Stomach (tissue), 8 donors: ENCODE measurements at regions not wholly inside any gene's neighbourhood (a gene's known extent, or its start where the extent isn't known, plus 50 kb on each side); places are given as distances from the start of the nearest gene placed in this dataset.

ENCODE experiments used
- DNase-seq, 2 donors: peaks; one replicate each; pipeline versions ENCODE4 v3.0.0 to v3.0.0-alpha.2; 2013 to 2019
- H3K27ac ChIP-seq, 5 donors: fragments of 200-600 bp in 4 of 5; sonication (generic) in 4 of 5; one replicate each; pipeline ENCODE4 v1.5.1; 2013 to 2019; ENCODE audit warnings: mild to moderate bottlenecking in 1 of 5, moderate library complexity in 1 of 5
- H3K27me3 ChIP-seq, 3 donors: fragments of 200-600 bp; sonication (generic); one replicate each; pipeline ENCODE4 v1.5.1; 2017 to 2019; ENCODE audit warnings: mixed run types in 1 of 3
- H3K36me3 ChIP-seq, 4 donors: fragments of 200-600 bp; sonication (generic); 1 replicate in 3 of 4; 2 replicates in 1 of 4; pipeline ENCODE4 v1.5.1; 2016 to 2019
- H3K4me1 ChIP-seq, 4 donors: fragments of 200-600 bp; sonication (generic); one replicate each; pipeline ENCODE4 v1.5.1; 2016 to 2019
- H3K4me3 ChIP-seq, 4 donors: fragments of 200-600 bp; sonication (generic) in 3 of 4; one replicate each; pipeline ENCODE4 v1.5.1; 2016 to 2019; ENCODE audit warnings: mild to moderate bottlenecking in 1 of 4
- H3K9me3 ChIP-seq, 4 donors: fragments of 200-600 bp; sonication (generic); one replicate each; pipeline ENCODE4 v1.5.1; 2016 to 2019
- CTCF ChIP-seq, 7 experiments: fragments of 450-650 bp in 4 of 7; fragments of 200-600 bp in 3 of 7; sonication (generic) in 3 of 7; IDR thresholded peaks; one replicate each; pipeline ENCODE4 v1.5.1; 2016 to 2019; ENCODE audit warnings: antibody characterized with exemption in 7 of 7, control low read depth in 2 of 7, mild to moderate bottlenecking in 1 of 7
- EP300 ChIP-seq: sonication (generic); formaldehyde crosslinking; IDR thresholded peaks from one replicate; pipeline ENCODE4 v1.6.1; 2017; ENCODE audit warnings: antibody characterized with exemption
- POLR2A ChIP-seq, 4 donors: fragments of 450-650 bp; IDR thresholded peaks; one replicate each; pipeline ENCODE4 v1.6.1; 2016; ENCODE audit warnings: antibody characterized with exemption in 4 of 4, control low read depth in 2 of 4, mild to moderate bottlenecking in 1 of 4, moderate library complexity in 1 of 4
- POLR2AphosphoS5 ChIP-seq, 3 donors: sonication (generic); formaldehyde crosslinking; IDR thresholded peaks; one replicate each; pipeline ENCODE4 v1.6.1; 2016; ENCODE audit warnings: antibody characterized with exemption in 3 of 3
- WGBS, 5 donors: extraction: QIAGEN DNeasy Blood & Tissue Kit in 3 of 5; methylation state at CpG; one replicate each; pipeline versions ENCODE4 v1.1.5 to v1.1.7; 2013 to 2018; 5-methylcytosine and 5-hydroxymethylcytosine counted together
- intact Hi-C: fragments of 100-400 bp; cut with DNase I; formaldehyde crosslinking; loops from one replicate; pipeline ENCODE4 v1.15.1; 2023; ENCODE audit warnings: low total_unique reads
- donor health status: healthy with polysubstance abuse.
- donor health status: Bipolar disorder and iron deficiency.
- donor health status: healthy.

- WGBS, 5 donors = 33 to 36% (median 35%) methylated on average over 19 of the region's 19 CpGs
- H3K9me3 ChIP-seq = no peaks in the 10 kb centered on the region
- H3K4me3 ChIP-seq = no peak overlapping the region
- H3K4me1 ChIP-seq = peaks cover 0 to 11% (median 6%) of the 10 kb centered on the region in 4 donors
- no peak overlapping the region for H3K27ac ChIP-seq
- DNase-seq = peak; percentile 44 to 93
- TF ChIP-seq POLR2A (IDR thresholded peaks at IDR 0.05) (no peak), EP300 (no peak), POLR2AphosphoS5 (IDR thresholded peaks at IDR 0.05) (no peak), CTCF (IDR thresholded peaks at IDR 0.05) (peak in 5 of 7 experiments; percentile 59 to 84 (median 75))
- no peaks in the 10 kb centered on the region for H3K27me3 ChIP-seq
- intact Hi-C loops = loop anchor here (10.0 kb wide), 1 partner anchor 546 kb away; no protein-coding TSS in a partner anchor
- no peaks in the 10 kb centered on the region for H3K36me3 ChIP-seq
Observed at GRCh38 chr15:98518823-98519561, 129.3 kb upstream of the IGF1R start.

- 71 to 81% (median 80%) methylated on average over 10 of the region's 10 CpGs for WGBS, 5 donors
- intact Hi-C loops = loop anchor here (10.0 kb wide), 2 partner anchors 325 to 545 kb away; no protein-coding TSS in a partner anchor
- Histone ChIP-seq H3K36me3 (no peaks in the 10 kb centered on the region), H3K4me1 (peaks cover 0 to 8% (median 4%) of the 10 kb centered on the region in 4 donors), H3K27ac (no peak overlapping the region), H3K9me3 (no peaks in the 10 kb centered on the region), H3K27me3 (no peaks in the 10 kb centered on the region), H3K4me3 (no peak overlapping the region)
- TF ChIP-seq POLR2AphosphoS5 (IDR thresholded peaks at IDR 0.05) = no peak
- TF ChIP-seq EP300 = no peak
- TF ChIP-seq POLR2A (IDR thresholded peaks at IDR 0.05) = no peak
- no peak for TF ChIP-seq CTCF (IDR thresholded peaks at IDR 0.05)
- no peak for DNase-seq
Observed at GRCh38 chr15:98519767-98520550, 128.4 kb upstream of the IGF1R start.

GRCh38 chr15:98522127-98522526, 126.2 kb upstream of the IGF1R start:
- Histone ChIP-seq H3K36me3 (no peaks in the 10 kb centered on the region), H3K27me3 (no peaks in the 10 kb centered on the region), H3K9me3 (no peaks in the 10 kb centered on the region), H3K27ac (no peak overlapping the region), H3K4me1 (peaks cover 0 to 18% (median 4%) of the 10 kb centered on the region in 4 donors), H3K4me3 (no peak overlapping the region)
- intact Hi-C loops = loop anchor here (10.0 kb wide), 1 partner anchor 323 kb away; no protein-coding TSS in a partner anchor
- no peak for DNase-seq
- WGBS, 5 donors = 68 to 79% (median 73%) methylated on average over 5 of the region's 5 CpGs
- no peak for TF ChIP-seq EP300
- TF ChIP-seq CTCF (IDR thresholded peaks at IDR 0.05) = no peak
- no peak for TF ChIP-seq POLR2AphosphoS5 (IDR thresholded peaks at IDR 0.05)
- no peak for TF ChIP-seq POLR2A (IDR thresholded peaks at IDR 0.05)

- Histone ChIP-seq H3K27me3 (no peaks in the 10 kb centered on the region), H3K36me3 (no peaks in the 10 kb centered on the region), H3K9me3 (no peaks in the 10 kb centered on the region), H3K4me3 (no peak overlapping the region), H3K27ac (no peak overlapping the region), H3K4me1 (peaks cover 0 to 13% (median 2%) of the 10 kb centered on the region in 4 donors)
- 72 to 81% (median 79%) methylated on average over 10 to 12 of the region's 12 CpGs for WGBS, 5 donors
- DNase-seq = peak in 1 of 2 donors; percentile 44
- intact Hi-C loops = loop anchor here (10.0 kb wide), 1 partner anchor 321 kb away; no protein-coding TSS in a partner anchor
- TF ChIP-seq POLR2AphosphoS5 (IDR thresholded peaks at IDR 0.05) = no peak
- no peak for TF ChIP-seq POLR2A (IDR thresholded peaks at IDR 0.05)
- no peak for TF ChIP-seq EP300
- TF ChIP-seq CTCF (IDR thresholded peaks at IDR 0.05) = no peak
Observed at GRCh38 chr15:98523912-98524662, 124.3 kb upstream of the IGF1R start.
